Ovary (tissue), 3 donors: ENCODE measurements at regions not wholly inside any gene's neighbourhood (a gene's known extent, or its start where the extent isn't known, plus 50 kb on each side); places are given as distances from the start of the nearest gene placed in this dataset.

Experiments used
- EP300 ChIP-seq: sonication (generic); formaldehyde crosslinking; IDR thresholded peaks from one replicate; pipeline ENCODE4 v1.6.1; 2017; ENCODE audit warnings: antibody characterized with exemption
- POLR2A ChIP-seq: fragments of 450-650 bp; IDR thresholded peaks from one replicate; pipeline ENCODE4 v1.6.1; 2017; ENCODE audit warnings: antibody characterized with exemption, mild to moderate bottlenecking, moderate library complexity
- TF ChIP-seq, protein P1 (sequence below), 3 donors: fragments of 450-650 bp in 2 of 3; fragments of 200-600 bp in 1 of 3; IDR thresholded peaks; one replicate each; pipeline versions ENCODE4 v1.5.1 to v1.8.0; 2016 to 2022; ENCODE audit warnings: antibody characterized with exemption in 3 of 3, mild to moderate bottlenecking in 1 of 3
- donor health status: DM: no; HTN: no; CAD: no.

- TF ChIP-seq POLR2A, result no peak
- TF ChIP-seq, protein P1, sequence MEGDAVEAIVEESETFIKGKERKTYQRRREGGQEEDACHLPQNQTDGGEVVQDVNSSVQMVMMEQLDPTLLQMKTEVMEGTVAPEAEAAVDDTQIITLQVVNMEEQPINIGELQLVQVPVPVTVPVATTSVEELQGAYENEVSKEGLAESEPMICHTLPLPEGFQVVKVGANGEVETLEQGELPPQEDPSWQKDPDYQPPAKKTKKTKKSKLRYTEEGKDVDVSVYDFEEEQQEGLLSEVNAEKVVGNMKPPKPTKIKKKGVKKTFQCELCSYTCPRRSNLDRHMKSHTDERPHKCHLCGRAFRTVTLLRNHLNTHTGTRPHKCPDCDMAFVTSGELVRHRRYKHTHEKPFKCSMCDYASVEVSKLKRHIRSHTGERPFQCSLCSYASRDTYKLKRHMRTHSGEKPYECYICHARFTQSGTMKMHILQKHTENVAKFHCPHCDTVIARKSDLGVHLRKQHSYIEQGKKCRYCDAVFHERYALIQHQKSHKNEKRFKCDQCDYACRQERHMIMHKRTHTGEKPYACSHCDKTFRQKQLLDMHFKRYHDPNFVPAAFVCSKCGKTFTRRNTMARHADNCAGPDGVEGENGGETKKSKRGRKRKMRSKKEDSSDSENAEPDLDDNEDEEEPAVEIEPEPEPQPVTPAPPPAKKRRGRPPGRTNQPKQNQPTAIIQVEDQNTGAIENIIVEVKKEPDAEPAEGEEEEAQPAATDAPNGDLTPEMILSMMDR (IDR thresholded peaks at IDR 0.05), result no peak
- no peak for TF ChIP-seq EP300
Observed at GRCh38 chr1:81183553-81183952, 617.2 kb upstream of the ADGRL2 start.
